ENCODE measurements at regions not wholly inside any gene's neighbourhood (a gene's known extent, or its start where the extent isn't known, plus 50 kb on each side); places are given as distances from the start of the nearest gene placed in this dataset.
"Not testable (repeated sequence)": the region's sequence is repeated elsewhere in the genome, so short reads cannot be mapped to it uniquely, and the experiment has no call there.

- DNase-seq (ENCODE audit: low spot score) = no peak
These were observed 96.1 kb downstream of the DAD1 start for GRCh38 chr14:22492622-22493542.

GRCh38 chr14:22491683-22492621, 97.1 kb downstream of the DAD1 start:
- no peak for DNase-seq (ENCODE audit: low spot score)

GRCh38 chr14:22491053-22491452, 98.0 kb downstream of the DAD1 start:
- not testable (repeated sequence) for DNase-seq (ENCODE audit: low spot score)

- DNase-seq (ENCODE audit: low spot score) = no peak
These were observed 98.8 kb downstream of the DAD1 start for GRCh38 chr14:22489957-22490950.

- DNase-seq (ENCODE audit: low spot score) = no peak
These were observed 99.8 kb downstream of the DAD1 start for GRCh38 chr14:22489244-22489545.

GRCh38 chr14:22488522-22489243, 100.3 kb downstream of the DAD1 start:
- DNase-seq (ENCODE audit: low spot score) = no peak

GRCh38 chr14:22487941-22488340, 101.1 kb downstream of the DAD1 start:
- peak; percentile 30 for DNase-seq (ENCODE audit: low spot score)

- no peak for DNase-seq (ENCODE audit: low spot score)
These were observed 101.6 kb downstream of the DAD1 start for GRCh38 chr14:22487401-22487800.

- no peak for DNase-seq (ENCODE audit: low spot score)
These were observed 102.3 kb downstream of the DAD1 start for GRCh38 chr14:22486675-22487074.

- DNase-seq (ENCODE audit: low spot score) = no peak
These were observed 103.4 kb downstream of the DAD1 start for GRCh38 chr14:22485649-22486048.

- DNase-seq (ENCODE audit: low spot score) = no peak
These were observed 103.8 kb downstream of the DAD1 start for GRCh38 chr14:22485178-22485577.

GRCh38 chr14:22484632-22485031, 104.4 kb downstream of the DAD1 start:
- DNase-seq (ENCODE audit: low spot score) = no peak

GRCh38 chr14:22483863-22484593, 105.0 kb downstream of the DAD1 start:
- DNase-seq (ENCODE audit: low spot score) = no peak

GRCh38 chr14:22482782-22483553, 106.1 kb downstream of the DAD1 start:
- DNase-seq (ENCODE audit: low spot score) = no peak

- DNase-seq (ENCODE audit: low spot score) = no peak
These were observed 106.8 kb downstream of the DAD1 start for GRCh38 chr14:22482085-22482694.

- no peak for DNase-seq (ENCODE audit: low spot score)
These were observed 107.5 kb downstream of the DAD1 start for GRCh38 chr14:22481546-22481945.

- no peak for DNase-seq (ENCODE audit: low spot score)
These were observed 109.1 kb downstream of the DAD1 start for GRCh38 chr14:22479776-22480464.

GRCh38 chr14:22479132-22479531, 109.9 kb downstream of the DAD1 start:
- no peak for DNase-seq (ENCODE audit: low spot score)
